NB4 (cell line): ENCODE measurements at regions not wholly inside any gene's neighbourhood (a gene's known extent, or its start where the extent isn't known, plus 50 kb on each side); places are given as distances from the start of the nearest gene placed in this dataset.

Experiments used
- POLR2A ChIP-seq: IDR thresholded peaks from 2 replicates; pipeline ENCODE4 v1.6.1; 2011; ENCODE audit warnings: mild to moderate bottlenecking; ENCODE audit not compliant: insufficient read length; ENCODE audit errors: extremely low read depth
- TF ChIP-seq, protein P1 (sequence below): IDR thresholded peaks from one replicate; pipeline ENCODE4 v1.5.1; 2012; ENCODE audit warnings: low read depth, low read length
- TF ChIP-seq, protein P2 (sequence below): IDR thresholded peaks from 2 replicates; pipeline ENCODE4 v1.6.1; 2011; ENCODE audit warnings: low read depth, low read length

DNA sequence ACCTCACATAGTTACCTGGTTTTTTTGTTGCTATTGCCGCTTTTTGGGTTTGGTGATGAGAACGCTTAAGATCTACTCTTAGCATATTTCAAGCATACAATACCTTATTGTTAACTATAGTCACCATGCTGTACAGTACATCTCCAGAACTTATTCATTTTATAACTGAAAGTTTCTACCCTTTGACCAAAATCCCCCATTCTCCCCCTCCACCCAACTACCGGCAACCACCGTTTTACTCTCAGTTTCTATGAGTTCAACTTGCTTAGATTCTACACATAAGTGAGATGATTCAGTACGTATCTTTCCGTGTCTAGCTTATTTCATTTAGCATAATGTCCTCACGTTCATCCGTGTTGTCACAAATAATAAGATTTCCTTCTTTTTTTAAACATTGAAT lies 86.7 kb upstream of the IL6 start:
- no peak for TF ChIP-seq POLR2A
- TF ChIP-seq, protein P1, sequence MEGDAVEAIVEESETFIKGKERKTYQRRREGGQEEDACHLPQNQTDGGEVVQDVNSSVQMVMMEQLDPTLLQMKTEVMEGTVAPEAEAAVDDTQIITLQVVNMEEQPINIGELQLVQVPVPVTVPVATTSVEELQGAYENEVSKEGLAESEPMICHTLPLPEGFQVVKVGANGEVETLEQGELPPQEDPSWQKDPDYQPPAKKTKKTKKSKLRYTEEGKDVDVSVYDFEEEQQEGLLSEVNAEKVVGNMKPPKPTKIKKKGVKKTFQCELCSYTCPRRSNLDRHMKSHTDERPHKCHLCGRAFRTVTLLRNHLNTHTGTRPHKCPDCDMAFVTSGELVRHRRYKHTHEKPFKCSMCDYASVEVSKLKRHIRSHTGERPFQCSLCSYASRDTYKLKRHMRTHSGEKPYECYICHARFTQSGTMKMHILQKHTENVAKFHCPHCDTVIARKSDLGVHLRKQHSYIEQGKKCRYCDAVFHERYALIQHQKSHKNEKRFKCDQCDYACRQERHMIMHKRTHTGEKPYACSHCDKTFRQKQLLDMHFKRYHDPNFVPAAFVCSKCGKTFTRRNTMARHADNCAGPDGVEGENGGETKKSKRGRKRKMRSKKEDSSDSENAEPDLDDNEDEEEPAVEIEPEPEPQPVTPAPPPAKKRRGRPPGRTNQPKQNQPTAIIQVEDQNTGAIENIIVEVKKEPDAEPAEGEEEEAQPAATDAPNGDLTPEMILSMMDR: no peak
- TF ChIP-seq, protein P2, sequence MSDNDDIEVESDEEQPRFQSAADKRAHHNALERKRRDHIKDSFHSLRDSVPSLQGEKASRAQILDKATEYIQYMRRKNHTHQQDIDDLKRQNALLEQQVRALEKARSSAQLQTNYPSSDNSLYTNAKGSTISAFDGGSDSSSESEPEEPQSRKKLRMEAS: no peak
